ENCODE measurements at regions not wholly inside any gene's neighbourhood (a gene's known extent, or its start where the extent isn't known, plus 50 kb on each side); places are given as distances from the start of the nearest gene placed in this dataset.
A peak's percentile ranks its signal among the peaks of the same experiment; 100 is the strongest.

DNA sequence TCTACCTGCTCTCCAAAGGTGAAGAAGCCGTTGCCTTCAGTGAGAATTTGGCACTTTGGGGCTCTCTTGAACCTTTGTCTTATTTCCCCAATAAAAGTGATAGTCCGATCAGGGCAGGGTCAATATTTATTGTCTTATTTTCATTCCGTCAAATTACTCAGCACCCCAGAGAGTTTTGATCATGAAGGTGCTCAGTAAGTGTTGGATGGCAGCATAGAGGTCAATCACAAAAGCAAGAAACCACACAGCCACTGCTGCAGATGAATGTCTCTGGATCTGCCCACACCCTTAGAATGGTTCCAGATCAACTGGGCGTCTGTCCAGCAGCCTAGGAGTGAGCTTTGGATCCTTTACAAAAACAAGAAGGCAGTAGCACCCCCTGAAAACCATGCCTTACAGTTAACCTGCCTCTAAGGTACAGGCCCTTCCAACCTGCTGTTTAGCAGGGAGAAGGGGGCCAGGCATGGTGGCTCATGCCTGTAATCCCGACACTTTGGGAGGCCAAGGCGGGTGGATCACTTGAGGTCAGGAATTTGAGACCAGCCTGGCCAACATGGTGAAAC lies 97.3 kb downstream of the PSMG1 start:
- no peak for DNase-seq (ENCODE audit: low read depth in 1 of 2, low spot score in 1 of 2)
- H3K27ac ChIP-seq = no peak overlapping the region
- H3K4me3 ChIP-seq = no peak overlapping the region
- no peaks in the 10 kb centered on the region for H3K9me3 ChIP-seq (ENCODE audit: low read depth)
- peaks cover 7% of the 10 kb centered on the region for H3K4me1 ChIP-seq (ENCODE audit: low read depth)
- no peaks in the 10 kb centered on the region for H3K27me3 ChIP-seq
- no peaks in the 10 kb centered on the region for H3K36me3 ChIP-seq
- TF ChIP-seq CTCF (IDR thresholded peaks at IDR 0.05; ENCODE audit: low read depth, low read length) = no peak

GRCh38 chr21:39084979-39085729 lies 98.1 kb downstream of the PSMG1 start:
- TF ChIP-seq CTCF (IDR thresholded peaks at IDR 0.05; ENCODE audit: low read depth, low read length) = no peak
- no peaks in the 10 kb centered on the region for H3K9me3 ChIP-seq (ENCODE audit: low read depth)
- H3K27ac ChIP-seq = no peak overlapping the region
- no peaks in the 10 kb centered on the region for H3K36me3 ChIP-seq
- peaks cover 7% of the 10 kb centered on the region for H3K4me1 ChIP-seq (ENCODE audit: low read depth)
- H3K27me3 ChIP-seq = no peaks in the 10 kb centered on the region
- no peak for DNase-seq (ENCODE audit: low read depth in 1 of 2, low spot score in 1 of 2)
- no peak overlapping the region for H3K4me3 ChIP-seq

GRCh38 chr21:39084073-39084472 lies 99.2 kb downstream of the PSMG1 start:
- Histone ChIP-seq H3K9me3 (ENCODE audit: low read depth) (no peaks in the 10 kb centered on the region), H3K4me1 (ENCODE audit: low read depth) (peaks cover 7% of the 10 kb centered on the region), H3K4me3 (no peak overlapping the region), H3K27ac (no peak overlapping the region), H3K27me3 (no peaks in the 10 kb centered on the region), H3K36me3 (no peaks in the 10 kb centered on the region)
- no peak for DNase-seq (ENCODE audit: low read depth in 1 of 2, low spot score in 1 of 2)
- TF ChIP-seq CTCF (IDR thresholded peaks at IDR 0.05; ENCODE audit: low read depth, low read length) = no peak

DNA sequence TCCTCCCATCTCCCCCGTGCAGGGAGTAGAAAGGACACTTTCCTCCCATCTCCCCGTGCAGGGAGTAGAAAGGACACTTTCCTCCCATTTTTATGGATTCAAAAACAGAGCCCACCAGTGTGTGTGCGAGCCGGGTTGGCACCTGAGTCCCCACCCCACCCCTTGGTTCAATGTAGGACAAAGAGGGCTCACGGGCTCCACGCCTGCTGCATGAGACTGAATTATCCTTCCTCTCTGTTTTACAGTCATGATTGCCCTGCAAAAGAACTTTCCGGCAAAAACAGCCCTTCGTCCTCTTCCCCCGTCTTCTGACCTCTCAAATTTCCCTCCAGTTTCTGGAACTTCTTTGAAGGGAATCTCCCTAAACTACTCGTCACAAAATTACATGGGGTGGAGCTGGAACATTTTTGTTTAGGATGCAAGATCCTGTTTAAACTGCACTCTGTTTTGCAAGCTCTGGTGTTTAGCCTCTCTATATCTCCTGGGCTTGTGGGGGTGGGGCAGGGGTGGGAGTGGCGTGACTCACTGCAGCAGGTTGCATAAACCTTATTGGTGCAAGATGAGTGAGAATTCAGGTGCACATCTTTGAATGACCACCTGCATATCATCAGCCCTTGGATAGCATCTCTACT lies 99.8 kb downstream of the PSMG1 start:
- H3K27me3 ChIP-seq = no peaks in the 10 kb centered on the region
- peaks cover 7% of the 10 kb centered on the region for H3K4me1 ChIP-seq (ENCODE audit: low read depth)
- H3K36me3 ChIP-seq = no peaks in the 10 kb centered on the region
- no peak for TF ChIP-seq CTCF (IDR thresholded peaks at IDR 0.05; ENCODE audit: low read depth, low read length)
- DNase-seq (ENCODE audit: low read depth in 1 of 2, low spot score in 1 of 2) = peak in 1 of 2 donors; percentile 52
- H3K9me3 ChIP-seq (ENCODE audit: low read depth) = no peaks in the 10 kb centered on the region
- H3K27ac ChIP-seq = no peak overlapping the region
- no peak overlapping the region for H3K4me3 ChIP-seq

DNA sequence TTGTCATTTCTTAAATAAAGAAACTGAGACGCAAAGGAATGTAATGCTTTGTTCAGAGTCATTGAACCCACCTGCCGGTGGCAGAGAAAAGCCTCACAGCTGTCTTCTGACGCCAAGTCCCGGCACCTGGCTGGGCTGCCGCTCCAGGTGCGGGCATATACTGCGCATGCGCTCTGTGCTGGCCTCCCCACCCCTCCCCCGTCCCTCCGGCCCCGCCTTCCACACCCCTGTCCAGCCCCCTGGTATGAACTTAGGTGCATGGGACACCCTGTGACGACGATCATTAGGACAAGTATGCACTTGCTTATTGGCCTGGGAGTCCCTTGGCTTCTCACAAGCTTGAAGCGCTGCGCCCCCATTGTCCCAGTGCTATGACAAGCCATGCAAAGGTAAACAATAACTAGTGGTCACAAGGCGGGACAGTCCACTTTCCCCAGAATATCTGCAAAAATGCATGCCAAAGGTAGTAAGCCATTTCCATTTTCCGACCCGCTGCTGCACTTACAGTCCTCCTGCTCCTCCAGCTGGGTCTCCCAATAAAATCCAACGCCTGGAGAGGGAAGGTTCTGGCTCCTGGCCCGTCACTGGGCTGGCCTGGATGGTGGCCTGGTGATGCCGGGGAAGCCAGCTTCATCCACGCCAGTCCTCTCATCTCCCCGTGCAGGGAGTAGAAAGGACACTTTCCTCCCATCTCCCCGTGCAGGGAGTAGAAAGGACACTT lies 100.4 kb downstream of the PSMG1 start:
- peaks cover 7% of the 10 kb centered on the region for H3K4me1 ChIP-seq (ENCODE audit: low read depth)

More for the DNA sequence above, 100.4 kb downstream of the PSMG1 start:
- no peaks in the 10 kb centered on the region for H3K27me3 ChIP-seq
- no peaks in the 10 kb centered on the region for H3K9me3 ChIP-seq (ENCODE audit: low read depth)
- no peak for DNase-seq (ENCODE audit: low read depth in 1 of 2, low spot score in 1 of 2)
- H3K4me3 ChIP-seq = no peak overlapping the region
- H3K36me3 ChIP-seq = no peaks in the 10 kb centered on the region
- TF ChIP-seq CTCF (IDR thresholded peaks at IDR 0.05; ENCODE audit: low read depth, low read length) = no peak
- no peak overlapping the region for H3K27ac ChIP-seq

All from cardiac muscle cell (in vitro differentiated cells and primary cell).